GM12874 (cell line): ENCODE measurements at regions not wholly inside any gene's neighbourhood (a gene's known extent, or its start where the extent isn't known, plus 50 kb on each side); places are given as distances from the start of the nearest gene placed in this dataset.

Experiments used
- TF ChIP-seq, protein P1 (sequence below): IDR thresholded peaks from 2 replicates; pipeline ENCODE4 v1.5.1; 2011; ENCODE audit warnings: low read depth, mild to moderate bottlenecking, control low read depth, low read length, moderate library complexity; ENCODE audit not compliant: insufficient read depth

DNA sequence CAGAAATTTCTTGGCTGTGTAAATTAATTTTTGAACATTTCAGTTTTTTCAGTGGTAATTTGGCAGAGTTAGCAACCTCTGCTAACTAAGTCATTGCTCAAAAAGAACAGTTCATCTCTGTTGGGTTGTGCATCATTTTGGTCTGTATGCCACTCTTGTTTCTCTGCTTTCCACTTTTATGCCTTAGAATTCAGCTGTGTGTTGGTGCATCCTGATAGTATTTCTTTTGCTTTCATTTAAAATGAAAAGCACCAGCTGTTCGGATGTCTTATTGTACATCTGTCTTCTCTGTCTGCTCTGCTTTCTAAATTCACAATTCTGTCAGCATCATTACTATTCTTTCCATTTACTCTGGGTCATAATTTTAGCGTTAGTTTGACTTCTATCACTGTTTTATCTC, 388.2 kb upstream of the NDST4 start:
- TF ChIP-seq, protein P1, sequence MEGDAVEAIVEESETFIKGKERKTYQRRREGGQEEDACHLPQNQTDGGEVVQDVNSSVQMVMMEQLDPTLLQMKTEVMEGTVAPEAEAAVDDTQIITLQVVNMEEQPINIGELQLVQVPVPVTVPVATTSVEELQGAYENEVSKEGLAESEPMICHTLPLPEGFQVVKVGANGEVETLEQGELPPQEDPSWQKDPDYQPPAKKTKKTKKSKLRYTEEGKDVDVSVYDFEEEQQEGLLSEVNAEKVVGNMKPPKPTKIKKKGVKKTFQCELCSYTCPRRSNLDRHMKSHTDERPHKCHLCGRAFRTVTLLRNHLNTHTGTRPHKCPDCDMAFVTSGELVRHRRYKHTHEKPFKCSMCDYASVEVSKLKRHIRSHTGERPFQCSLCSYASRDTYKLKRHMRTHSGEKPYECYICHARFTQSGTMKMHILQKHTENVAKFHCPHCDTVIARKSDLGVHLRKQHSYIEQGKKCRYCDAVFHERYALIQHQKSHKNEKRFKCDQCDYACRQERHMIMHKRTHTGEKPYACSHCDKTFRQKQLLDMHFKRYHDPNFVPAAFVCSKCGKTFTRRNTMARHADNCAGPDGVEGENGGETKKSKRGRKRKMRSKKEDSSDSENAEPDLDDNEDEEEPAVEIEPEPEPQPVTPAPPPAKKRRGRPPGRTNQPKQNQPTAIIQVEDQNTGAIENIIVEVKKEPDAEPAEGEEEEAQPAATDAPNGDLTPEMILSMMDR = no peak

DNA sequence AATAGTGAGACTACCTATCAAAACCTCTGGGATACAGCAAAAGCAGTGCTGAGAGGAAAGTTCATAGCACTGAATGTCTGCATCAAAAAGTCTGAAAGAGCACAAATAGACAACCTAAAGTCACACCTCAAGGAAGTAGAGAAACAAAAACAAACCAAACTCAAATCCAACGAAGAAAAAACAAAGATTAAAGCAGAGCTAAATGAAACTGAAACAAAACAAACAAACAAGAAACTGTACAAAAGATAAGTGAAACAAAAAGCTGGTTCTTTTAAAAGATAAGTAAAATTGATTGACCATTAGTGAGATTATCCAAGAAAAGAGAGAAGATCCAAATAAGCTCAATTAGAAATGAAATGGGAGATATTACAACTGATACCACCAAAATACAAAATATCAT, 378.3 kb upstream of the NDST4 start:
- TF ChIP-seq, protein P1 = no peak

DNA sequence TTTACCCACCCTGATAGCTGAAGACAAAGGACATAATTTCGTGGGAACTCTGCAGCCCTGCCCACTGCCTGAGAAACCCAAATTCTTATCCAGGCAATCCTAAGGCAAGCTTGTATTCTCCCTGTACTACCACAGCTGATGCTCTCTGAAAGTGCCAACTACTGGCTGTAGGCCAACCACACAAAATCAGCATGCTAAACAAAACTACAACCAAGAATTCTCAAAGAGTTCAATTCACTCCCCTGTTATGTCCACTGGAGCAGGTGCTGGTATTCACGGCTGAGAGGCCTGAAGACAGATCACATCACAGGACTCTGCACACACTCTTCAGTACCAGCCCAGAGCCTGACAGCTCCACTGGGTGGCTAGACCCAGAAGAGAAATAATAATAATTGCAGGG, 375.9 kb upstream of the NDST4 start:
- TF ChIP-seq, protein P1 = no peak

DNA sequence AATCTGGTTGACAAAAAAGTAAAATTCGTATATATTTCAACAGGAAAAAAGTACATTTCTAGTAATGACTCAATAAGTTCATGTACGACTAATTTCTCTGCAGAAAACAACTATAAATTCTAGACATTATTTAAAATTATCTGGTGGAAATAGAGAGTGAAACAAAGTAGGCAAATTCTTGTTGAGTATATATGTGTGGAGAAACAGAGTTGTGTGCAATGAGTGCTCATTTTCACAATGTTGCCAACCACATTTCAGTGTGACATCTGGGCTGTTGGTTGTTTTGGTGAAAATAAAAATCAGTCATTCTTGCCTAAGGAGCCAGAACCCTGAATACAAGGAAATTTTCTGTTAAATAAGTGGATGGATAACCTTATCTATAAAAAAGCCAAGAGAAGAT, 372.0 kb upstream of the NDST4 start:
- TF ChIP-seq, protein P1 = no peak

DNA sequence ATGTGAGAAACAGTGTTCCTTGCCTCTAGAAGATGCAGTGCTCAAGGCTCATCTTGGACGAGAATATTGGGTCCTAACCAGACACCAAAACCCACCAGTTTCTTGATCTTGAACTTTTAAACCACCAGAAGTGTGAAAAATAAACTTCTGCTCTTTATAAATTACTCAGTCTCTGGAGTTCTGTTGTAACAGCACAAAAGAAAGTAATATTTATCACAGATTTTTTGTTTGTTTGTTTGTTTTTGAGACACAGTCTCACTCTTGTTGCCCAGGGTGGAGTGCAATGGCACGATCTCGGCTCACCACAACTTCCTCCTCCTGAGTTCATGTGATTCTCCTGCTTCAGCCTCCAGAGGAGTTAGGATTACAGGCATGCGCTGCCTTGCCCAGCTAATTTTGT, 371.1 kb upstream of the NDST4 start:
- TF ChIP-seq, protein P1 = no peak

DNA sequence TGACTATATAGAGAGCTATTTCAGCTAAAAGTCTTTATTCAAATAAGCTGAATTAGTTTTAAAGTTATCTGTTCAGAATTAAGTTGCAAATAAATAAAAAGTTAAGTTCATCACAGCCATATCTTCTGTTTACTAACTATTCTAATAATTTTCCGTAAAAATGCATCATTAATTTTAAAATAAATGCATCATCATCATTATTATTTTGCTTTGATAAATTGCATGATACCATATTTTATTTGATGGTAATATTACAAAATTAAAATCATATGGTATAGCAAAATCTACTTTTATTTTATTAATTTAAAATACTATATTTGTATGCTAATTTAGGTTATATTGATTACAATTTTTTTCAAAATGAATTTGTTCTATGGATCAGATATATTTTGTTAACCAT, 357.3 kb upstream of the NDST4 start:
- TF ChIP-seq, protein P1 = no peak

DNA sequence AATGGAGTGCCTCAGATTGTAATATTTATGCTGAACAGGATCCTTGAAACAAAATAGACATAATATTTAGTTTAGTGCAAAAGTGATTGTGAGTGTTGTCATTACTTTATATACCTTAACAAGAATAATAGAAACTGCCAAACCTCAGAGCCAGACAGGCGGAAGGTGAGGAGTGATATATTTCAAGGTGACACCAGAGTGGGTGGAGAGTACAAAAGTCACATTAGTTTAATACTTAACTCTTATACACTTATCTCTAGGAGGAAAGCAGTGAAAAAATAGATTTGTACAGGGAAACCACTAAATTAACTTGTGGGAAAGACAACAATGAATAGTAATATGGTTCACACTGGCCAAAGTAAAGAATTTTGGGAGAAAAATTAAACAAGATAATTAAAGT, 342.8 kb upstream of the NDST4 start:
- TF ChIP-seq, protein P1 = no peak

DNA sequence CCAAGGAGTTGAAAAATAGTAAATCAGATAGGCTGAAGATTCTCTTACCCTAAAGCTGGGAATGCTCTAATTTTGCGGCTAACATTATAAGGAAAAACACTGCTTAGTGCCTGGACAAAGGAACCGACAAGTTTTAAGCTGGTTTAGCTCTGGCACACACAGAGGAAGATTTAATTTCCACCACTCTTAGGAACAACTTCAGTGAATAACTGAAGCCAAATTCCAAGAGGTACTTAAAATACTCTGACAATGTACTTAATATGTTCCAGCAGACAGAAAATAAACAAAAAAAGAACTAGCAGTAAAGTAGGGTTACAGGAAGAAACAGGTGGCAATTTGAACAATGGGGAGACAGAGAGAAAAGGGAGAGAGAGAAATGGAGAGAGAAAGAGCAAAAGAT, 340.8 kb upstream of the NDST4 start:
- TF ChIP-seq, protein P1 = no peak
